A673 (cell line): ENCODE measurements at regions not wholly inside any gene's neighbourhood (a gene's known extent, or its start where the extent isn't known, plus 50 kb on each side); places are given as distances from the start of the nearest gene placed in this dataset.

Experiments
- BruUV-seq: library from RNA; stranded (reverse); fragments of 400-500 nt; replicated peaks from 2 replicates; lab custom pipeline; 2021; lab: Mats Ljungman, UMichigan
- CTCF ChIA-PET: fragments of 300-600 bp; sonication (Branson Sonifier 250); formaldehyde crosslinking; loops from one replicate; lab custom pipeline; 2022; ENCODE audit warnings: antibody characterized with exemption; lab: Charles Lee
- POLR2A ChIA-PET: fragments of 300-600 bp; sonication (Branson Sonifier 250); formaldehyde crosslinking; loops from one replicate; lab custom pipeline; 2022; ENCODE audit warnings: antibody characterized with exemption; ENCODE audit not compliant: low non-redundant PET; lab: Charles Lee
- DNase-seq: peaks from one replicate; pipeline ENCODE4 v3.0.0-alpha.2; 2015; ENCODE audit warnings: low spot score
- H3K27ac ChIP-seq: fragments of 200-600 bp; sonication (generic); 2 replicates; pipeline ENCODE4 v1.5.1; 2016; ENCODE audit warnings: mixed run types, low read depth, mild to moderate bottlenecking, mixed read lengths, antibody characterized with exemption, low read length; ENCODE audit not compliant: poor library complexity, severe bottlenecking
- H3K27me3 ChIP-seq: fragments of 200-600 bp; sonication (generic); replicated peaks from 2 replicates; pipeline ENCODE4 v1.6.1; 2017; ENCODE audit warnings: mixed run types, low read depth, mild to moderate bottlenecking, mixed read lengths, antibody characterized with exemption, low read length; ENCODE audit not compliant: insufficient read depth, poor library complexity
- H3K36me3 ChIP-seq: fragments of 200-600 bp; sonication (generic); 2 replicates; pipeline ENCODE4 v1.6.1; 2016; ENCODE audit warnings: mixed run types, mild to moderate bottlenecking, mixed read lengths, antibody characterized with exemption, low read length; ENCODE audit not compliant: insufficient read depth, poor library complexity, severe bottlenecking
- H3K4me1 ChIP-seq: fragments of 200-600 bp; sonication (generic); 2 replicates; pipeline ENCODE4 v1.6.1; 2017; ENCODE audit warnings: mixed run types, mild to moderate bottlenecking, mixed read lengths, antibody characterized with exemption, low read length; ENCODE audit not compliant: insufficient read depth, poor library complexity, severe bottlenecking
- H3K4me3 ChIP-seq: fragments of 200-600 bp; sonication (generic); 2 replicates; pipeline ENCODE4 v1.5.1; 2016; ENCODE audit warnings: low read depth, mixed run types, mild to moderate bottlenecking, mixed read lengths, low read length; ENCODE audit not compliant: poor library complexity, severe bottlenecking
- H3K9me3 ChIP-seq: fragments of 200-600 bp; sonication (generic); 2 replicates; pipeline ENCODE4 v1.6.1; 2016; ENCODE audit warnings: mixed run types, low read depth, mild to moderate bottlenecking, mixed read lengths, antibody characterized with exemption, low read length; ENCODE audit not compliant: poor library complexity, severe bottlenecking
- CTCF ChIP-seq: fragments of 300-800, 200-600 bp; sonication (generic); conservative IDR thresholded peaks from 2 replicates; pipeline ENCODE4 v1.5.1; 2017; ENCODE audit warnings: low read depth, mild to moderate bottlenecking, antibody characterized with exemption, low read length, moderate library complexity, mixed read lengths
- EZH2 ChIP-seq: fragments of 200-600 bp; sonication (generic); IDR thresholded peaks from 2 replicates; pipeline ENCODE4 v1.6.1; 2017; ENCODE audit warnings: borderline replicate concordance, low read depth, mild to moderate bottlenecking, mixed read lengths, antibody characterized with exemption, low read length; ENCODE audit not compliant: poor library complexity, severe bottlenecking
- intact Hi-C: fragments of 100-400 bp; cut with micrococcal nuclease; formaldehyde crosslinking; loops from one replicate; pipeline ENCODE4 v1.10.0; 2022; ENCODE audit not compliant: unreplicated experiment

DNA sequence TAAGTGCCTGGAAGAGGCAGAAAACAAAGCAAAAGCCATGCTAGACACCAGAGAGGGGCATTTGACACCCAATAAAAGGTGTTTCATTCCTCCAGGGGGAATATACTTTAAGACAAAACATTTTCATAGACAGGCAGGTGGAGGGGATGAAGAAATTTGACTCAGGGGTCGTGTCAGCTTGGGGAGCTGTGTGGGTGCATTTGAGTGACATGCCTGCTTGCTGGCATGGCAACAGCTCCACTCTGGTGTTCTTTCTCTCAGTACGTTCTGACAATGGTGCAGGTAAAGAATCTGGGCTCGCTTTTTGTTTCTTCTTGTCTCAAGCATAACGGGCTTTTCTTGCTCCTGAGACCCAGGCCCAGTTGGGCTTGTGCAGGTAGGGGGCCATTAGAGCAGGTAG, 292.9 kb upstream of the ATP10A start:
- Histone ChIP-seq H3K4me1 (no peaks in the 10 kb centered on the region), H3K36me3 (no peaks in the 10 kb centered on the region), H3K27ac (no peak overlapping the region), H3K4me3 (no peak overlapping the region), H3K27me3 (no peaks in the 10 kb centered on the region), H3K9me3 (peaks cover 31% of the 10 kb centered on the region)
- ChIA-PET CTCF (no interaction called here), POLR2A (no interaction called here)
- intact Hi-C loops: no loop called here
- no peak for DNase-seq
- TF ChIP-seq CTCF (no peak), EZH2 (no peak)
- BruUV-seq: no TSS peak

DNA sequence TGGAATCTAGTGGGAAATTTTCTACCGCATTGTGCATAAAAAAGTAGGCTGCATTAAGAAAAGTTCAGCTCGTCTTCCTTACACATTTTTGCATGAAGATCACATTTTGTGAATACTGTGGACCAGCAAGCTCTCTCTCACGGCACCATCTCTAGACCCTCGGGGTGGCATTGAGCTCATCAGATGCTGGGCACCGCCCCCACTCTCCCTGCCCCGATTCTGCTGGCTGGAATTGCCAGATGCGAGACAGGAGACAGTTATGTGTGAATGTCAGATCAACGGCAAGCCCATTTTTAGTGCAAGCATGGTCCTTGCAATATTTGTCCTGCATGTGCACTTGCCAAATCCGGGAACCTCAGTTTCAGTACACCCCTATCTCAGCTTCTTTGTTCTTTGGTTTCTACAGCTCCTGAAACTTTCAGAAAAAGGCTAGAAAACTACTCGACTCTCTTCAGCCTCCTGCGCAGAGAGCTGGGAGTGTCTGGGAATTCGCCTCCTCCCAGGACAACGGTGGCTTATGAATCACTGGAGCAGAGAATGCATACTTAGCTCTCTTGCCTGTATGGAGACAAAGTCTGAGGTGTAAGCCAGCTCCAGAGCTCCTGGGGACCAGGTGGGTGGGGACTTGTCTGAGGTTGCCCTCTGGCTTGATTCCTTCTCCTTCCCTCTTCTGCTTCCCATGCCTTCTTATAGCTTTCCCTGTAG, 285.2 kb upstream of the ATP10A start:
- DNase-seq: no peak
- CTCF ChIA-PET: no interaction called here
- no peak overlapping the region for H3K4me3 ChIP-seq
- H3K9me3 ChIP-seq: peaks cover 22% of the 10 kb centered on the region
- no peak for TF ChIP-seq EZH2
- TF ChIP-seq CTCF: no peak
- intact Hi-C loops: no loop called here
- H3K27me3 ChIP-seq: no peaks in the 10 kb centered on the region
- no peaks in the 10 kb centered on the region for H3K36me3 ChIP-seq
- POLR2A ChIA-PET: no interaction called here
- H3K27ac ChIP-seq: no peak overlapping the region
- no TSS peak for BruUV-seq
- no peaks in the 10 kb centered on the region for H3K4me1 ChIP-seq

GRCh38 chr15:26146202-26146601, 283.1 kb upstream of the ATP10A start:
- ChIA-PET CTCF (no interaction called here), POLR2A (no interaction called here)
- intact Hi-C loops: no loop called here
- BruUV-seq: no TSS peak
- DNase-seq: no peak
- H3K27ac ChIP-seq: no peak overlapping the region
- peaks cover 34% of the 10 kb centered on the region for H3K9me3 ChIP-seq
- TF ChIP-seq CTCF: no peak
- no peak for TF ChIP-seq EZH2
- no peak overlapping the region for H3K4me3 ChIP-seq
- no peaks in the 10 kb centered on the region for H3K36me3 ChIP-seq
- no peaks in the 10 kb centered on the region for H3K4me1 ChIP-seq
- H3K27me3 ChIP-seq: no peaks in the 10 kb centered on the region
